Cardiac fibroblast (primary cell): ENCODE measurements at regions not wholly inside any gene's neighbourhood (a gene's known extent, or its start where the extent isn't known, plus 50 kb on each side); places are given as distances from the start of the nearest gene placed in this dataset.
"Not testable (repeated sequence)": the region's sequence is repeated elsewhere in the genome, so short reads cannot be mapped to it uniquely, and the experiment has no call there.

ENCODE experiments used
- DNase-seq, 2 donors: peaks; one replicate each; pipeline versions ENCODE4 v3.0.0 to v3.0.0-alpha.2; 2010; ENCODE audit warnings: low read depth in 2 of 2
- H3K4me3 ChIP-seq, 2 donors: replicated peaks in 1 of 2; 1 replicate in 1 of 2; 2 replicates in 1 of 2; pipeline ENCODE4 v1.5.1; 2011; ENCODE audit warnings: low read depth in 2 of 2, low read length in 2 of 2, mild to moderate bottlenecking in 2 of 2, moderate library complexity in 1 of 2
- TF ChIP-seq, protein P1 (sequence below): IDR thresholded peaks from one replicate; pipeline ENCODE4 v1.5.1; 2011; ENCODE audit warnings: low read depth, mild to moderate bottlenecking, low read length, inconsistent platforms

DNA sequence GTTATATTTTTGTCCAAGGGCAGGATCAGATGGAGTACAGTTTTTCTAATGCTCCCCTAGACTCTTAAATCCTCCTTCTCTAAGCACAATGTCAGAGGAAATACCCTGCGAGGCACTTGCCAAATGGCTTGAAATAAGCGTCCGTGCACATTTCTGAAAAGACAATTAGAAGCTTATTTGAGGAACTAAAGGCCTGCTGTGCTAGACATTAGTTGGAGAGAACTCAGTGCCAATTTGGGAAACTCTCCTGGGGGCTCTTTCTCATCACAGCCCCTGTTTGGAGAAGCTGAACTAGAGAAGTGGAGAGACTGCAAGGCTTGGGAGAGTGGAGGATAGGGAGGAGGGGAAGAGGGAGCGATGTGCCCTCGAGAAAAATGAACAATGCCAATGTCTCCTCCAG lies 247.6 kb upstream of the C2CD4B start:
- no peak overlapping the region for H3K4me3 ChIP-seq
- DNase-seq, result no peak
- TF ChIP-seq, protein P1, sequence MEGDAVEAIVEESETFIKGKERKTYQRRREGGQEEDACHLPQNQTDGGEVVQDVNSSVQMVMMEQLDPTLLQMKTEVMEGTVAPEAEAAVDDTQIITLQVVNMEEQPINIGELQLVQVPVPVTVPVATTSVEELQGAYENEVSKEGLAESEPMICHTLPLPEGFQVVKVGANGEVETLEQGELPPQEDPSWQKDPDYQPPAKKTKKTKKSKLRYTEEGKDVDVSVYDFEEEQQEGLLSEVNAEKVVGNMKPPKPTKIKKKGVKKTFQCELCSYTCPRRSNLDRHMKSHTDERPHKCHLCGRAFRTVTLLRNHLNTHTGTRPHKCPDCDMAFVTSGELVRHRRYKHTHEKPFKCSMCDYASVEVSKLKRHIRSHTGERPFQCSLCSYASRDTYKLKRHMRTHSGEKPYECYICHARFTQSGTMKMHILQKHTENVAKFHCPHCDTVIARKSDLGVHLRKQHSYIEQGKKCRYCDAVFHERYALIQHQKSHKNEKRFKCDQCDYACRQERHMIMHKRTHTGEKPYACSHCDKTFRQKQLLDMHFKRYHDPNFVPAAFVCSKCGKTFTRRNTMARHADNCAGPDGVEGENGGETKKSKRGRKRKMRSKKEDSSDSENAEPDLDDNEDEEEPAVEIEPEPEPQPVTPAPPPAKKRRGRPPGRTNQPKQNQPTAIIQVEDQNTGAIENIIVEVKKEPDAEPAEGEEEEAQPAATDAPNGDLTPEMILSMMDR, result no peak

DNA sequence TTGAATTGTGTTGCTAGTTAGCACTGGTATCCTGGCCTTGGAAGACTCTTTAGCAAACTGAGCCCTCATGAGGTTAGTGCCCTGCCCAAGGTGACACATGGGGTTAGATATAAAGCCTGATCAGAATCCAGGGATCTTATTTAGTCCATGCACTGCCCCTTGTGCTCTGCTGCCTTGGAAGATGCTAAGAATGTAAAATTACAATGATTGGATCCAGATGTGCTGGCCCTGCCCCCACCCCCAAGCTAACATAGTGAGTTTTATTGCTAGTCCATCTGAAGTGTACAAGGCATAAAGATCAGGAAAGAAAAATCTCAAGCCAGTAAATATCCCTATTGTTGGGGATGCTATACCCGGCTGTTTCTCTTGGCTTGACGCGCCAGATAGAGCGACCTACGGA lies 248.1 kb upstream of the C2CD4B start:
- TF ChIP-seq, protein P1, result no peak
- DNase-seq, result no peak
- no peak overlapping the region for H3K4me3 ChIP-seq

DNA sequence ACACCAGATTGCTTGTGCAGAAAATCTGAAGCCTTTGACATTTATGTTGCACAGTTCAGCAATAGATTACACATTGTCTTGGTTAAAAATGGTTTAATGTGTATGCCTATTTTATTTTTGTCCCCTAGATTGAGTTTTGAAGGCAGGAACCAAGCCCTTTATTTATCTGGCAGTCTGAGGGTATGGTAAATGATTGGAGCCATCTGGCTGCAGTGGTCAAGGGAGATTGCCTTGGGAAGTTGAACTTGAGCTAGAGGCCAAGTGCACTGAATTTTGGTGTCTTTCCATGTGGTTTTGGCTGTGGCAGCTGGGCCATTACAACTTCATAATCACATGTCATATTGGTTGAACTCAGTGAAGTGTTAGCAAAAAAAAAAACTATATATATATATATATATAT lies 248.7 kb upstream of the C2CD4B start:
- TF ChIP-seq, protein P1, result no peak
- no peak overlapping the region for H3K4me3 ChIP-seq
- DNase-seq, result peak in 1 of 2 donors; percentile 14

DNA sequence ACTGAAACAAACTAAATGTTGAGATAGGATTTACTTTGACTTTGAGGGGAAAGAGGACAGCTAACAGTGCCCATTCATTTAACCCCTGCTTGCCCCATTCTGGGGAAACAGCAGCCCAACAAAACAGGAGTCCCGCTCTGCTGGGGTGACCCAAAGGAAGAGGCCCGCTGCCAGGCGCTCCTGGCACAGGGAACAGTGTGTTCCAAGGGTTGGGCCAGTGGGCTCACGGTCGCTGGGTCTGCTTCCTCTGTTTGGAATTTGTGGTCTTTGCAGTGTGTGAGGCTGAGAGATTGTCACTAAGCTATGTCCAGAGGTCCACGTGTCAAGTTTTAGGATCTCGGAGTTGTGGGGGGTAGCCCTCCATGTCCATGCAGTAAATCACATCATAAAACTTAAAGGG lies 250.4 kb upstream of the C2CD4B start:
- DNase-seq, result no peak
- TF ChIP-seq, protein P1, result no peak
- H3K4me3 ChIP-seq, result no peak overlapping the region

DNA sequence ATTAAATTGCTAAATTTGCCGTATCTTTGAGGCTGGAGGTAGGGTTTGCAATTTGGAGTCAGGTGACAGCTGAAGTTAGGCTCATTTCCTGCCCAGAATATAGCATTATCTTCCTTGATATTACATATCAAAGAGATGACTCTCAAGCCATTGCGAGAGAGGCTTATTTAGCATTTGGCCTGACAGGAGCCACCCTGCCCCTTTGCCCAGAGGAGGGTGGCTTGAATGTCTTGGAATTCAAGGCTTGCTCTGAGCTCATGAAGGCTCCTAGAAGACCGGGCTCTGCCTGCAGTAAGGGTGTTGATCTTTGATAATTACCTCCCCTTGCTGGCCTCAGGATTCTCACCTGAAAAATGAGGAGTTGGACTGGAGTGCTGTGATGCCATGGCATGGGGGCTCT lies 251.4 kb upstream of the C2CD4B start:
- TF ChIP-seq, protein P1, result no peak

DNA sequence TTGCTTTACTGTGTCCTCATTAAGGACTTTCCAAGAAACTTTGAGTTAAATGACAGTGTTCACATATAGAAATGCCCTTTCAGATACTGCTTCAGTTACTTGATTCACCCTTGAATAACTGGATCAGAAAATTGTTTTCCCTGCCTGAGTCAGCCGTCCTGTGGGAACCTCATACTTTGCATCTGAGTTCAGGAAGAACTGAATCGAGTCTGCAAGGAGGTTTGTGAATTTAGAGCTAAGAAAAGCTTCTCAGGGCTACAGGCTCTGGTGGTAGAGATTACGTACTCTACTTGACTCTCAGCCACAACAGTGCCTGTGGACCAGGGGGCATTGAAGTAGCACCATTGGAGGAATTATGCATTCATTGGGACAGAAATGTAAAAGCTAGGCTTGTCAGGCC lies 252.4 kb upstream of the C2CD4B start:
- peak in 1 of 2 donors; percentile 48 for DNase-seq
- TF ChIP-seq, protein P1, result no peak
- no peak overlapping the region for H3K4me3 ChIP-seq

More for the DNA sequence above, 251.4 kb upstream of the C2CD4B start:
- H3K4me3 ChIP-seq, result no peak overlapping the region
- no peak for DNase-seq

DNA sequence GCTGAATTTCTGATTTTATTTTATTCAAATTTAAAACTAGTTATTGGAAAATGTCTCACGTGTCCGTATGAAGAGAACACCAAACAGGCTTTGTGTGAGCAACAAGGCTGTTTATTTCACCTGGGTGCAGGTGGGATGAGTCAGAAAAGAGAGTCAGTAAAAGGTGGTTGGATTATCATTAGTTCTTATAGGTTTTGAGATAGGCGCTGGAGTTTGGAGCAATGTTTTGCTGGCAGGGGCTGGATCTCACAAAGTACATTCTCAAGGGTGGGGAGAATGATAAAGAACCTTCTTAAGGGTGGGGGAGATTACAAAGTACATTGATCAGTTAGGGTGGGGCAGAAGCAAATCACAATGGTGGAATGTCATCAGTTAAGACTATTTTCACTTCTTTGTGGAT lies 253.4 kb upstream of the C2CD4B start:
- not testable (repeated sequence) for DNase-seq, H3K4me3 ChIP-seq

DNA sequence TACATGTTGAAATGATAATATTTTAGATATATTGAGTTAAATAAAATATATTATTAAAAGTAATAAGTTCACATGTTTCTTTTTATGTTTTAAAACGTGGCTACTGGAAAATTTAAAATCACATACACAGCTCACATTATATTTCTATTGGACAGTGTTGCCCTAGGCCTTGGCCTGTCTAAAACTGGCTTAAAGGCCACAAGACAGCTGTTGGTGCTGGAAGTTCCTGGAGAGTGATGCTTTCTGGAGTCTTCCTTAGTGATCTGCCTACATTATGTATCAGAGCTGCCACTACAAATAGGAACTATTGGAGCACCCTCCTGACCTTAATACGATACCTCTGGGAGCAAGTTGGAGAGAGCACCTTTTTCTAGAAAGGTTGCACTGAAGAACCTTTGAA lies 254.1 kb upstream of the C2CD4B start:
- no peak overlapping the region for H3K4me3 ChIP-seq
- TF ChIP-seq, protein P1, result no peak

DNA sequence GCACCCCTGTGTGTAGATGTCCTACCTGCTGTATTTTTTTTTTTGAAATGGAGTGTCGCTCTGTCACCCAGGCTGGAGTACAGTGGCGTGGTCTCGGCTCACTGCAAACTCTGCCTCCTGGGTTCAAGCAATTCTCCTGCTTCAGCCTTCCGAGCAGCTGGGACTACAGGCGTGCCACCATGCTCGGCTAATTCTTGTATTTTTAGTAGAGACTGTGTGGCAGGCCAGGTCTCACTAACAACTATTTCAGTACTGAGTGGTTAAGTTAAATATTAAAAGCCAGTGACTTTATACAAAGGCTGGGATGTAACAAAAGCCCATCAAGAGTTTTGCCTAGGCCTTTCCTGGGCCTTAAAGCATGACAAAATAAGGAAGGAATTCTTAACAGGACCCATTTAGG lies 255.3 kb upstream of the C2CD4B start:
- H3K4me3 ChIP-seq, DNase-seq: not testable (repeated sequence)

More for the DNA sequence above, 254.1 kb upstream of the C2CD4B start:
- DNase-seq, result no peak
